ENCODE measurements at regions not wholly inside any gene's neighbourhood (a gene's known extent, or its start where the extent isn't known, plus 50 kb on each side); places are given as distances from the start of the nearest gene placed in this dataset.

- Histone ChIP-seq H3K9ac (ENCODE audit: low read depth, low read length) (no peak overlapping the region), H2AFZ (ENCODE audit: low read depth, low read length) (no peak overlapping the region), H3K27ac (ENCODE audit: low read length) (no peak overlapping the region), H4K20me1 (ENCODE audit: insufficient read depth, low read length) (no peaks in the 10 kb centered on the region), H3K4me3 (ENCODE audit: low read depth in 1 of 2, low read length in 2 of 2) (no peak overlapping the region), H3K4me1 (ENCODE audit: insufficient read depth, low read length) (no peaks in the 10 kb centered on the region), H3K36me3 (ENCODE audit: insufficient read depth, low read length) (no peaks in the 10 kb centered on the region), H3K79me2 (ENCODE audit: insufficient read depth, low read length) (no peaks in the 10 kb centered on the region), H3K4me2 (ENCODE audit: insufficient read depth, low read length) (no peak overlapping the region), H3K9me3 (ENCODE audit: insufficient read depth, low read length, severe bottlenecking) (no peaks in the 10 kb centered on the region), H3K27me3 (ENCODE audit: insufficient read depth, low read length, poor library complexity) (no peaks in the 10 kb centered on the region)
- no peak for TF ChIP-seq CTCF (IDR thresholded peaks at IDR 0.05; ENCODE audit: borderline replicate concordance, extremely low read depth, low read length, poor library complexity, severe bottlenecking)
- DNase-seq (no peak), ATAC-seq (ENCODE audit: insufficient read depth, low read depth) (no peak)
Measured at GRCh38 chr2:22134421-22134820, 1010.7 kb downstream of the TDRD15 start.

- ATAC-seq (ENCODE audit: insufficient read depth, low read depth) (no peak), DNase-seq (no peak)
- Histone ChIP-seq H3K4me3 (ENCODE audit: low read depth in 1 of 2, low read length in 2 of 2) (no peak overlapping the region), H3K27me3 (ENCODE audit: insufficient read depth, low read length, poor library complexity) (no peaks in the 10 kb centered on the region), H4K20me1 (ENCODE audit: insufficient read depth, low read length) (no peaks in the 10 kb centered on the region), H3K4me2 (ENCODE audit: insufficient read depth, low read length) (no peak overlapping the region), H3K9ac (ENCODE audit: low read depth, low read length) (no peak overlapping the region), H3K9me3 (ENCODE audit: insufficient read depth, low read length, severe bottlenecking) (no peaks in the 10 kb centered on the region), H3K36me3 (ENCODE audit: insufficient read depth, low read length) (no peaks in the 10 kb centered on the region), H3K4me1 (ENCODE audit: insufficient read depth, low read length) (no peaks in the 10 kb centered on the region), H3K79me2 (ENCODE audit: insufficient read depth, low read length) (no peaks in the 10 kb centered on the region), H3K27ac (ENCODE audit: low read length) (no peak overlapping the region), H2AFZ (ENCODE audit: low read depth, low read length) (no peak overlapping the region)
- TF ChIP-seq CTCF (IDR thresholded peaks at IDR 0.05; ENCODE audit: borderline replicate concordance, extremely low read depth, low read length, poor library complexity, severe bottlenecking) (no peak), EZH2 (IDR thresholded peaks at IDR 0.05; ENCODE audit: borderline replicate concordance, low read depth, low read length, severe bottlenecking) (no peak)
Measured at GRCh38 chr2:22136446-22136845, 1012.7 kb downstream of the TDRD15 start.

GRCh38 chr2:22143840-22144239 lies 1020.1 kb downstream of the TDRD15 start:
- Histone ChIP-seq H4K20me1 (ENCODE audit: insufficient read depth, low read length) (no peaks in the 10 kb centered on the region), H3K4me2 (ENCODE audit: insufficient read depth, low read length) (no peak overlapping the region), H3K27ac (ENCODE audit: low read length) (no peak overlapping the region), H3K36me3 (ENCODE audit: insufficient read depth, low read length) (no peaks in the 10 kb centered on the region), H3K27me3 (ENCODE audit: insufficient read depth, low read length, poor library complexity) (no peaks in the 10 kb centered on the region), H2AFZ (ENCODE audit: low read depth, low read length) (no peak overlapping the region), H3K79me2 (ENCODE audit: insufficient read depth, low read length) (no peaks in the 10 kb centered on the region), H3K4me1 (ENCODE audit: insufficient read depth, low read length) (no peaks in the 10 kb centered on the region), H3K4me3 (ENCODE audit: low read depth in 1 of 2, low read length in 2 of 2) (no peak overlapping the region), H3K9me3 (ENCODE audit: insufficient read depth, low read length, severe bottlenecking) (no peaks in the 10 kb centered on the region), H3K9ac (ENCODE audit: low read depth, low read length) (no peak overlapping the region)
- no peak for DNase-seq
- TF ChIP-seq EZH2 (IDR thresholded peaks at IDR 0.05; ENCODE audit: borderline replicate concordance, low read depth, low read length, severe bottlenecking) (no peak), CTCF (IDR thresholded peaks at IDR 0.05; ENCODE audit: borderline replicate concordance, extremely low read depth, low read length, poor library complexity, severe bottlenecking) (no peak)
- no peak for ATAC-seq (ENCODE audit: insufficient read depth, low read depth)

Data from DND-41 (cell line).